HEK293T (cell line): ENCODE measurements at regions not wholly inside any gene's neighbourhood (a gene's known extent, or its start where the extent isn't known, plus 50 kb on each side); places are given as distances from the start of the nearest gene placed in this dataset.

Source experiments
- ELF4 ChIP-seq: fragments of 450-650 bp; IDR thresholded peaks from 2 replicates; pipeline ENCODE4 v1.6.1; 2017; ENCODE audit warnings: antibody characterized with exemption
- FOXM1 ChIP-seq: fragments of 450-650 bp; IDR thresholded peaks from 2 replicates; pipeline ENCODE4 v1.6.1; 2017; ENCODE audit warnings: mild to moderate bottlenecking, borderline replicate concordance
- SUZ12 ChIP-seq: fragments of 450-650 bp; IDR thresholded peaks from 2 replicates; pipeline ENCODE4 v1.6.1; 2016; ENCODE audit warnings: mild to moderate bottlenecking

GRCh38 chr14:97641827-97642226 is 844.6 kb downstream of the VRK1 start:
- TF ChIP-seq FOXM1 (no peak), ELF4 (no peak), SUZ12 (no peak)
